Neural progenitor cell (in vitro differentiated cells): ENCODE measurements at regions not wholly inside any gene's neighbourhood (a gene's known extent, or its start where the extent isn't known, plus 50 kb on each side); places are given as distances from the start of the nearest gene placed in this dataset.

Experiments
- DNase-seq: peaks from one replicate; pipeline ENCODE4 v3.0.0-alpha.2; 2016; ENCODE audit warnings: low spot score
- H2AFZ ChIP-seq: fragments of 200-600 bp; sonication (generic); replicated peaks from 2 replicates; pipeline ENCODE4 v1.6.1; 2016; ENCODE audit warnings: antibody characterized with exemption
- H3F3A ChIP-seq: fragments of 200-600 bp; sonication (generic); 2 replicates; pipeline ENCODE4 v1.6.1; 2016; ENCODE audit warnings: antibody characterized with exemption, low read depth
- H3K27ac ChIP-seq: fragments of 200-600 bp; sonication (generic); 2 replicates; pipeline ENCODE4 v1.5.1; 2016; ENCODE audit warnings: mild to moderate bottlenecking
- H3K27me3 ChIP-seq: fragments of 200-600 bp; sonication (generic); 2 replicates; pipeline ENCODE4 v1.6.1; 2016; ENCODE audit warnings: mild to moderate bottlenecking, moderate library complexity
- H3K36me3 ChIP-seq: fragments of 200-600 bp; sonication (generic); 2 replicates; pipeline ENCODE4 v1.5.1; 2016
- H3K4me1 ChIP-seq: fragments of 200-600 bp; sonication (generic); 2 replicates; pipeline ENCODE4 v1.6.1; 2016; ENCODE audit warnings: mixed run types
- H3K4me2 ChIP-seq: fragments of 200-600 bp; sonication (generic); 2 replicates; pipeline ENCODE4 v1.6.1; 2016
- H3K4me3 ChIP-seq: fragments of 200-600 bp; sonication (generic); 2 replicates; pipeline ENCODE4 v1.5.1; 2016
- H3K79me2 ChIP-seq: fragments of 200-600 bp; sonication (generic); 2 replicates; pipeline ENCODE4 v1.6.1; 2016; ENCODE audit warnings: low read depth
- H3K9ac ChIP-seq: fragments of 200-600 bp; sonication (generic); 2 replicates; pipeline ENCODE4 v1.6.1; 2016
- H3K9me3 ChIP-seq: fragments of 200-600 bp; sonication (generic); 2 replicates; pipeline ENCODE4 v1.5.1; 2016; ENCODE audit warnings: low read depth
- H4K20me1 ChIP-seq: fragments of 200-600 bp; sonication (generic); 2 replicates; pipeline ENCODE4 v1.6.1; 2016; ENCODE audit warnings: low read depth
- H3K27ac Mint-ChIP-seq: 3 replicates; pipeline ENCODE4 v1.8.0; 2021; ENCODE audit warnings: mixed read lengths
- H3K27me3 Mint-ChIP-seq: 2 replicates; pipeline ENCODE4 v1.8.0; 2022; ENCODE audit warnings: low read depth, mild to moderate bottlenecking, inconsistent platforms, moderate library complexity, mixed read lengths; ENCODE audit not compliant: insufficient read depth
- H3K36me3 Mint-ChIP-seq: 3 replicates; pipeline ENCODE4 v1.8.0; 2021; ENCODE audit warnings: mixed read lengths
- H3K4me1 Mint-ChIP-seq: 3 replicates; pipeline ENCODE4 v1.8.0; 2021; ENCODE audit warnings: mixed read lengths
- H3K4me3 Mint-ChIP-seq: 3 replicates; pipeline ENCODE4 v1.8.0; 2021; ENCODE audit warnings: mild to moderate bottlenecking, moderate library complexity, mixed read lengths
- H3K9me3 Mint-ChIP-seq: 3 replicates; pipeline ENCODE4 v1.8.0; 2020; ENCODE audit warnings: mixed read lengths
- EZH2 ChIP-seq: fragments of 200-600 bp; sonication (generic); IDR thresholded peaks from 2 replicates; pipeline ENCODE4 v1.6.1; 2017; ENCODE audit warnings: antibody characterized with exemption, mild to moderate bottlenecking, moderate library complexity
- EZH2phosphoT487 ChIP-seq: fragments of 200-600 bp; sonication (generic); IDR thresholded peaks from 2 replicates; pipeline ENCODE4 v1.6.1; 2017; ENCODE audit warnings: antibody characterized with exemption
- TF ChIP-seq, protein P1 (sequence below): fragments of 200-600 bp; sonication (generic); IDR thresholded peaks from 2 replicates; pipeline ENCODE4 v1.5.1; 2017; ENCODE audit warnings: antibody characterized with exemption, mild to moderate bottlenecking

DNA sequence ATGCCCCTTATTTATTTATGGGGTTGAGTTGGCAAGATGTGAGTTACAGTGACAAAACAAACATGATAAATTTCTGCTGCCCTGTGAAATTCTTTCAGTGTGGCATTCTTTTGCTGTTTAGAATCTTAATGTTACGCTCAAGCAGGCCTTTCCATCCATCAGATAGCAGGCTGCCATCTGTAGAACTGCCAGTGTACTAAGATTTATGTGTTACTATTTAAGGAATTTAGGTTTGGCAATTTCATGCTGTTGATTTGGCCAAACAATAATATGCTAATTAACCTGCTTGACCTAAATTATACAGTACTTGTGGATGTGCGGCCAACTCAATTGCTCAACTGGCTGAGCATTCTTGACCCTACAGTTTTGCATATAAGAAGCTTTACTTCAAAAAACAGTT lies 477.7 kb upstream of the TPK1 start:
- no peaks in the 10 kb centered on the region for H3K36me3 Mint-ChIP-seq
- DNase-seq = no peak
- H3K4me3 ChIP-seq = no peak overlapping the region
- no peaks in the 10 kb centered on the region for H3K4me1 Mint-ChIP-seq
- H3K9me3 Mint-ChIP-seq = no peaks in the 10 kb centered on the region
- no peak overlapping the region for H3K27ac Mint-ChIP-seq
- TF ChIP-seq EZH2 = no peak
- TF ChIP-seq, protein P1, sequence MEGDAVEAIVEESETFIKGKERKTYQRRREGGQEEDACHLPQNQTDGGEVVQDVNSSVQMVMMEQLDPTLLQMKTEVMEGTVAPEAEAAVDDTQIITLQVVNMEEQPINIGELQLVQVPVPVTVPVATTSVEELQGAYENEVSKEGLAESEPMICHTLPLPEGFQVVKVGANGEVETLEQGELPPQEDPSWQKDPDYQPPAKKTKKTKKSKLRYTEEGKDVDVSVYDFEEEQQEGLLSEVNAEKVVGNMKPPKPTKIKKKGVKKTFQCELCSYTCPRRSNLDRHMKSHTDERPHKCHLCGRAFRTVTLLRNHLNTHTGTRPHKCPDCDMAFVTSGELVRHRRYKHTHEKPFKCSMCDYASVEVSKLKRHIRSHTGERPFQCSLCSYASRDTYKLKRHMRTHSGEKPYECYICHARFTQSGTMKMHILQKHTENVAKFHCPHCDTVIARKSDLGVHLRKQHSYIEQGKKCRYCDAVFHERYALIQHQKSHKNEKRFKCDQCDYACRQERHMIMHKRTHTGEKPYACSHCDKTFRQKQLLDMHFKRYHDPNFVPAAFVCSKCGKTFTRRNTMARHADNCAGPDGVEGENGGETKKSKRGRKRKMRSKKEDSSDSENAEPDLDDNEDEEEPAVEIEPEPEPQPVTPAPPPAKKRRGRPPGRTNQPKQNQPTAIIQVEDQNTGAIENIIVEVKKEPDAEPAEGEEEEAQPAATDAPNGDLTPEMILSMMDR = no peak
- TF ChIP-seq EZH2phosphoT487 = no peak
- no peaks in the 10 kb centered on the region for H4K20me1 ChIP-seq
- H3K27ac ChIP-seq = no peak overlapping the region
- H3K36me3 ChIP-seq = no peaks in the 10 kb centered on the region
- H3K79me2 ChIP-seq = no peaks in the 10 kb centered on the region
- H3K27me3 Mint-ChIP-seq = no peaks in the 10 kb centered on the region
- H2AFZ ChIP-seq = no peak overlapping the region
- no peak overlapping the region for H3K4me2 ChIP-seq
- H3K4me1 ChIP-seq = no peaks in the 10 kb centered on the region
- no peaks in the 10 kb centered on the region for H3K9me3 ChIP-seq
- H3K4me3 Mint-ChIP-seq = no peak overlapping the region
- H3K9ac ChIP-seq = no peak overlapping the region
- H3K27me3 ChIP-seq = no peaks in the 10 kb centered on the region
- no peaks in the 10 kb centered on the region for H3F3A ChIP-seq

DNA sequence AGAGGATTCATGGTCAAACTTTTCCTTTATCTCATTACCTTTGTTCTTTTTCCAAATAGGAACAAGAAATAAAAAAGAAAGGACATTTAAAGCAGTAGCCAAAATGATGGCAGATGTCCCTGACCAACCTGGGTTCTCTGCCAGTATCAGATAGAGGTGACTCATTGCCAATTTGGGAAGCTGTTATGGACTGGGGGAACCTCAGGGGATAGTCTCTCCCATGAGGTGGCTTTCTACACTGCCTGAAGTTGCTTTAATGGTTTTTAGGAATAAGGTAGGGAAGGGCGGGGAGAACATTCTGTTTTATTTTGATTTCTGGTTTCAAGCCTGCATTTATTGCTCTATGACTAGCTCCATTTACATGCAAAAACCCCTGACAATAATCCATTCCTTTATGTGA lies 457.9 kb upstream of the TPK1 start:
- Histone ChIP-seq H3K4me1 (no peaks in the 10 kb centered on the region), H3K27me3 (no peaks in the 10 kb centered on the region), H3K4me3 (no peak overlapping the region), H3K27ac (no peak overlapping the region), H3K9ac (no peak overlapping the region), H2AFZ (no peak overlapping the region), H3F3A (no peaks in the 10 kb centered on the region), H3K9me3 (no peaks in the 10 kb centered on the region), H3K4me2 (no peak overlapping the region), H3K36me3 (no peaks in the 10 kb centered on the region), H4K20me1 (no peaks in the 10 kb centered on the region), H3K79me2 (no peaks in the 10 kb centered on the region)
- no peak for DNase-seq
- TF ChIP-seq, protein P1 = no peak
- TF ChIP-seq EZH2 = no peak
- no peak for TF ChIP-seq EZH2phosphoT487
- no peak overlapping the region for H3K4me3 Mint-ChIP-seq
- no peaks in the 10 kb centered on the region for H3K9me3 Mint-ChIP-seq
- H3K27ac Mint-ChIP-seq = no peak overlapping the region
- H3K4me1 Mint-ChIP-seq = no peaks in the 10 kb centered on the region
- no peaks in the 10 kb centered on the region for H3K27me3 Mint-ChIP-seq
- H3K36me3 Mint-ChIP-seq = no peaks in the 10 kb centered on the region

DNA sequence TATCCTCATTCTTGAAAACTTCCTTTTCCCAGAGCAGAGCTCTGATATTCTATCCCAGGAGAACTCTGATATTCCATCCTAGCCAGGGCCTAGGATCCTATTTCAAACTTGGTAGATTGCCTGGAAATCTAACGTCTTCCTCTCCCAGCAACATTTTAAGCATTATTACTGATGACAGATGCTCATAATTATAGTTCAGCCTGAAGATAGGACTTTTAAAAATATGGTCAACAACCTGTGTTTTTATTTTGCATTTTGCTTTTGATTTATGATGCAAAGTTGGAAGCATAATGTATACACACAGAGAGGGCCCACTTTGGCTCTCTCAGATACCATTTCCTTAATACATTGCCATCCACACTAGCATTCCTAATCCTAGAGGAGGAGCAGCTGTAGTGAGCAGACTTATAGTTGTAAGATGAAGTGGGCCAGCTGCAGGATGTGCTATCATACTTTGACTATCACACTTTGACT lies 457.4 kb upstream of the TPK1 start:
- no peaks in the 10 kb centered on the region for H3K79me2 ChIP-seq
- no peak overlapping the region for H3K27ac ChIP-seq
- H3F3A ChIP-seq = no peaks in the 10 kb centered on the region
- Mint-ChIP-seq H3K4me3 (no peak overlapping the region), H3K27me3 (no peaks in the 10 kb centered on the region), H3K27ac (no peak overlapping the region), H3K9me3 (no peaks in the 10 kb centered on the region), H3K4me1 (no peaks in the 10 kb centered on the region), H3K36me3 (no peaks in the 10 kb centered on the region)
- no peak overlapping the region for H3K4me3 ChIP-seq
- H3K36me3 ChIP-seq = no peaks in the 10 kb centered on the region
- no peaks in the 10 kb centered on the region for H3K27me3 ChIP-seq
- H3K9ac ChIP-seq = no peak overlapping the region
- H3K4me2 ChIP-seq = no peak overlapping the region
- H3K9me3 ChIP-seq = no peaks in the 10 kb centered on the region
- H3K4me1 ChIP-seq = no peaks in the 10 kb centered on the region
- DNase-seq = no peak
- no peak overlapping the region for H2AFZ ChIP-seq
- TF ChIP-seq EZH2phosphoT487 (no peak), EZH2 (no peak)
- TF ChIP-seq, protein P1 = no peak
- H4K20me1 ChIP-seq = no peaks in the 10 kb centered on the region

DNA sequence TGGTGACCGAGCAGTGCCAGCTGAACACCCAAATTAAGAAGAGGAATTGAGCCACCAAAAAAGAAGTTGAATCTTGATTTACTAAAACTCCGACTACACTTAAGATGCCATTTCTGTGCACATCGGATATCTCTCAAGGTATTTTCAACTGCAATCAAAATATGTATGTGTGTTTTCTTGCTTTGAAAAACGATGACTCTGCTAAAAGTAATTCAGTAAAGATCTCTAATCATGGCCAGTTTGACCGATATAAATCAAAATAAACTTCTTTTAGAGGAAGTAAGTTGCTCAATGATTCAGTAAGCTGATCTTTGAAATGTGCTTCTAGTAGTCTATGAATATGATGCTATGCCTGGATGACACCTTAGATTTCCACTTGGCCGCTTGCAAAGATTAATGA lies 453.5 kb upstream of the TPK1 start:
- Mint-ChIP-seq H3K36me3 (no peaks in the 10 kb centered on the region), H3K27me3 (no peaks in the 10 kb centered on the region), H3K9me3 (no peaks in the 10 kb centered on the region), H3K4me3 (no peak overlapping the region), H3K4me1 (no peaks in the 10 kb centered on the region), H3K27ac (no peak overlapping the region)
- Histone ChIP-seq H3K9me3 (no peaks in the 10 kb centered on the region), H3K4me1 (no peaks in the 10 kb centered on the region), H3K27ac (no peak overlapping the region), H3K36me3 (no peaks in the 10 kb centered on the region), H3K79me2 (no peaks in the 10 kb centered on the region), H4K20me1 (no peaks in the 10 kb centered on the region), H2AFZ (no peak overlapping the region), H3K27me3 (no peaks in the 10 kb centered on the region), H3K4me3 (no peak overlapping the region), H3K4me2 (no peak overlapping the region), H3F3A (no peaks in the 10 kb centered on the region), H3K9ac (no peak overlapping the region)
- TF ChIP-seq, protein P1 = no peak
- TF ChIP-seq EZH2phosphoT487 (no peak), EZH2 (no peak)
- no peak for DNase-seq
